Inflammatory macrophage (primary cell): ENCODE measurements at regions not wholly inside any gene's neighbourhood (a gene's known extent, or its start where the extent isn't known, plus 50 kb on each side); places are given as distances from the start of the nearest gene placed in this dataset.
"Not testable (repeated sequence)": the region's sequence is repeated elsewhere in the genome, so short reads cannot be mapped to it uniquely, and the experiment has no call there.

Experiments
- DNase-seq, 2 donors: peaks; one replicate each; pipeline ENCODE4 v3.0.0-alpha.2; 2020 to 2022

DNA sequence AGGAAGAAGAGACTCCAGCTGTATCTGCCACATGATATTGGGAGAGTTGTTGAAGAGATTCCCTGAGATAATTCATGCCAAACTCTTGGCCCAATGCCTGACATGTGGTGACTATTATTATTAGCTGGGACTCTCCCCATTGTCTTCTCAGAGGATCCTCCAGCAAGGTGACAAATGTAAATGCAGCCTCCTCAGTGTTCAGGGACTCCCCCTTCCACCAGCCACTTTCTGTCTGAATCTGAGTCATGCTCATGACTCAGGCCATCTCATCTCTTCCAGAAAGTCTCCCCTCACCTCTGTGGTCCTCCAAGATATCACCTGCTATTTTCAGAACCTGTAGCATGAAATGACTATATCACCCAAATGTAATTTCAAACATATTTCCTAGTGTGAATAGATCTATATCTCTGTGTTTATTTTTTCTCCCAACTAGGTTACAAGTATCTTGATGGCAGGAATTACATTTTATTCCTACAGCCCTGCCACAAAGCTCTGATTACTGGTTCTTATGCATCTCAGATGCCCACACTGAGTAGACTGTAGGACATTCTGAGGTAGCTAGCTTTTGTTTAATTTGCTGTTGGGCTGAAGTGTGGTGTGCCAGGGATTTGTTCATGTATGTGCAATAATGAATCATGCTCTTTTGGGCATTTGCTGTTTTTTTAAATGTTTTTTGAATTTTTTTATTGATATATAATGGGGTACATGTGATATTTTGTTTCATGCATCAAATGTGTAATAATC, 126.6 kb upstream of the IL12B start:
- peak; percentile 44 to 66 for DNase-seq

DNA sequence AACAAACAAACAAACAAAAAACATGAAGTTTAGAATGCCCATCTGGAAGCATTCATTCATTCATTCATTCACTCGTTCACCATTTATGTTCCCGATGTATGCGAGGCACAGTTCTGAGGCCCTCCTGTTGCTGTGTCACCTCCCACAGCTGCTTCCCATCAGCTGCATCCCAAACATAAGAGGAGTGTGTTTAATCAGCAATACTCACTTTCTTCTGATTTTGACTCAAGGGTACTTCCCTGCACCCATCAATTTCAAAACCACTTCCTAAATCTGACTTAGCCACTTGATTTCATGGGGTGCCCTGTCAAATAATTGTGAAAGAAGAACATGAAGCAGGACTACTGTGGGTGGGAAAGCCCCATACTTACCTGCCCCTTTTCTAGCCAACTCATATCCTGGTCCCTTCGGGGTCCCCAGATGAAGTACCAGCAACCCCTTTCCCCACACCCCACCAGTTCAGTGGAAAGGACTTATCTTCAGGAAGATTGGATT, 128.0 kb upstream of the IL12B start:
- peak; percentile 75 to 78 for DNase-seq

DNA sequence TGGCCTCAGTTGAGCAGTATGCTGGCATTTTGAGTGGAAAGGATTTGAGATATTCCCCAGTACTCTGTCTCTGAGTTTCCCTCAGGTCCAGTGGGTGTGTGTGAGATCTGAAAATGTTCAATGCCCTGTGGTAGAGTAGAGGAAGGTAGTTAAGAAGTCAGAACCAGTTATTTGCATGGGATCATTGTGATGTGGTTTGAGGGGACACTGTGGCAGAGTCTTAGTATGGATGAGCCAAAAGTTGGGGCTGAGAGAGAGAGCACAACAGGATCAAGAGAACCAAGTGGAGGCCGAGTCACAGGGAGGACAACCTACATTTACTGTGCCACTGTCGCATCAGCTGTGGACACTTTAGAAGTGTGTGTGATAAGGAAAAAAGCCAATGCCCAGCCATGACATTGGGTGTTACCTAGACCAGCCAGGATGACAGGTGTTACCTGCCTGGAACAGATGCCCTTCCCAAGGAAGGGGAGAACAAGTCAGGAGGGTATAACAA, 128.9 kb upstream of the IL12B start:
- no peak for DNase-seq

DNA sequence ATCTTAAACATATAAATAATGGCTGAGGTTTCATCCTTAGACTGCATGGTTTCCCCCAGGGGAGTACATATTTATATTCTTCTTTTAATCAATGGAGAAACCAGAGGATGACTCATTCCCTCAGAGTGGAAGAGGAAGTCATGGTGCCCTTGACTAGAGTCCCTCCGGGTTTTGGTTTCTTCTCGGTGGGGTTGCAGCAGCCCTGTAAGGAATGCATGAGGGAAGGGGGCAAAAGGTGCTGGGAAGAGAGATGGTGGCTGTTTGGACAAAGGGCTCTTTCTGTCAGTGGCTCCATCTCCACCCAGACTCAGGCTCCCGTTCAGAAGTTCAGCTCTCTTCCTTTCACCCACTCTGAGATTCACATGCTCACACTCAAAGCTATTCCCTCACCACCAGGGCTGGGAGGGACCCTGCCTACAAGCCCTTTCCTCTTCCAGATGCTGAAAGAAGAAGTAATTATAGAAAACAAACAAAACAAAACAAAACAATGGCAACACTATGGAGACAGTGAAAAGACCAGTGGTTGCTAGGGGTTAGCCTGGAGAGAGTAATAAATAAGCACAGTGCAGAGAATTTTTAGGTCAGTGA, 129.8 kb upstream of the IL12B start:
- DNase-seq: peak; percentile 74 to 77

DNA sequence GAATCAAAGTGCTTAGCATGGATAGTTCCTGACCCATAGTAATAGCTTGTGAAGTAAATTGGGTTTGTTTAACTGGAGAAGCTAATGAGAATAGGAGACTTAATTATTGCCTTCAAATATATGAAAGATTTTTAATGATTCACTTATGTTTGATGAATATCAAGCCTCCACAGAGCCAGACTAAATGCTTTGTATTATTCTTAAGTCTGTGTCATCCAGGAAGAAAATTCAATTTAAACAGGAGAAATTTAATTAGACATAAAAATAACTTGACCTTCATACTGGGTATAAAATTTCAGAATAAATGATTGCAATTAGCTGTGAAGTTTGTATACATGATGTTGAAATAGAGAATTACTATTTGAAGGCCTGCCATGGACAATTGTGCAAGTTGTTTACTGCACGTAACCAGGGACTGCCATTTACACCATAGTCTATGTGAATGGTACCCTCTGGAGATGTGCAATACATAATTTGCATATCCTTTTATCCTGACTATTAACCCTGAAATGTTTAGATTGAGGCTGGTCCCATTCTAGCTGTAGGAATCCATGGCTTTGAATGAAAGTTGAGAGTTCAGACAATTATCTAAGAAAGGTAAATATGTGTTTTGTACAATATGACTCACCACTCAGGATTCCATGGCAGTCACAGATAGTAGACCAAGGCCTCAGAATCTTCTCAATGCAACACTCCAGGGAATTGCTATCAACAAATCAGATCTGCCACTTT, 133.5 kb upstream of the IL12B start:
- DNase-seq: no peak

DNA sequence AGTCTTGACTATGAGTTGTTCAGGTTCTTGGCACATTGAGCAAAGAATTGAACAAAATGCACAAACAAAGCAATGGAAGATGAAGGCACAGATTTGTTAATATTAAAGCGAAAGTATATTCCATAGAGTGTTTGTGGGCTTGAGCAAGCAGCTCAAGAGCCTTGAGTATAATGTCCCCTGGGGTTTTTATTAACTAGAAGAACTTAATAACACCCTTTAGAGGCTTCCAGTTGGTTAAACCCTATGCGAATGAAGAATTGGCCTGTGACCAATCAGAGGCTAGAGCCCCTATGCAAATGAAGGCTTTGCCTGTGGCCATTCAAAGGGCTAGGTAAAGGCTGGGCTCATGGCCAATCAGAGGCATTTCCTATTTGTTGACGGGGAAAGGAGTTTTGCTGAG, 135.3 kb upstream of the IL12B start:
- DNase-seq: no peak

DNA sequence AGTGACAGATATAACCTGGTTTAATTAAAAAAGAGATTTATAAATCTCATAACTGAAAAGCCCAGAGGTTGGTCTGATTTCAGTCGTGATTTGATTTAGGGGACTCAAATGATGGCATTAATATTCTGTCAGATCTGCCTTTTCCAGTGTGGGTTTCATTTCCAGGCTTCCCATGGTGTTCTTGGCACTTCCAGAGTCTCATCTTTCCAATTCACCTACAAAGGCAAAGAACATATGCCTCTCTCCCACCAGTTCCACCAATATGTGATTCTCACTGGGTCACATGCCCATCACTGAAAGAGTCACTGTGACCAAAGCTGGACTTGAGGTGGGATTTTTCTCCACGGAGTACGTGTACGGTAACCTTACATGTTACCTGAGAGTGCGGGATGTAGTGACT, 137.4 kb upstream of the IL12B start:
- no peak for DNase-seq

DNA sequence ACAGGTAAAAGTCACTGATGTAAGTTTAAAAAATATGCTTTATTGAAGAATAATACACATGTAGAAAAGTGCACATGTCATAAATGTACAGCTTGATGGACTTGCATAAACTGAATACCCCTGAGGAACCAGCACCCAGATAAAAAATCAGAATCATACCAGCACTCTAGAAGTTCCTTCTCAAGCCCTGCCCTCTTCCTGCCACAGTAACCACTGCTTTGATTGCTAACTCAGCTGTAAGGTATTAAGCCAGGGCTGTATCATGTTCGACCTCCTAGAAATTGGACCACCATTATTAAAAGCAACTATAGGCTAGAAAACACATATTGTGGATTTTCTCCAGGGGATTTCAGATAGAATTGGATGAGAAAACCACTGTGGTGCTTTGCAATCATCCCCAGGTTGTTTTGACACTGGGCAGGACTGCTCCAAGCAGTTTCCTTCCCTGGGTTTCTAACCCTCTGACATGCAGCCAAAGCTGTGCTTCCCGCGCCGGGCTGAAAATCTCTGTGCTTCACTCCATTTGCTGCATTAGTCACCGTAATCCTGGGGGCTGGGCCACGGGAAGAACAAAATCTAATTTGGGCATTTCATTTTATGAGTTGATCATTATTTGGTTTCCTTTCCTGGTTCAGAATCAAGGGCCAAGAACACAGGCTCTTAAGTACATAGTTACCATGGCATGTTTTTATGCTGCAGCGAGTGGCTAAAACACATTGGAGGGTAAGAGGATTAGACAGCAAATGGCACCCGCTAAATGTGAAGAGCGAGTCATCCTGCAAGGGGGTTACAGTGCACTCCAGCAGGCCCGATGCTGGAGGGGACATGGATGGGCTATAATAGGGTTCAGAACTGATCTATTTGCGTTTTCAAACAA, 139.4 kb upstream of the IL12B start:
- no peak for DNase-seq

DNA sequence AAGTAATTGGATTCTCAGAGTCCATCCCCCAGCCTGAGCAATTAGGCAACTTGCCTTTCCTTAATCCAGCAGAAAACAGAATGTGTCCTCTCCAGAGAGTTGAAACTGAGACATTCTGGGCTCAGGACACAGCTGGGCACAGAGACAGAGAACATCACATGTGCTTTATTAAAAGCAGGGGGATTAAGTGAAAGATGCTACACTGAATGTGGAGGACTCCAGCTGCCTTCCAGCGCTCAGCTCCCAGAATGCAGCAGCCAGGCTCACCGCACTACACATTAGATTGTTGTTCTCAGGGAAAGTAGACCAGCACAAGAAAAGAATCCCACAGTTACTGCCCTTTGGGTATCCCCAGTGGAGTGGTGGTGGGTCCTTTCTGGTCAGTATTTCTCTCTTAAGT, 141.6 kb upstream of the IL12B start:
- DNase-seq: no peak

DNA sequence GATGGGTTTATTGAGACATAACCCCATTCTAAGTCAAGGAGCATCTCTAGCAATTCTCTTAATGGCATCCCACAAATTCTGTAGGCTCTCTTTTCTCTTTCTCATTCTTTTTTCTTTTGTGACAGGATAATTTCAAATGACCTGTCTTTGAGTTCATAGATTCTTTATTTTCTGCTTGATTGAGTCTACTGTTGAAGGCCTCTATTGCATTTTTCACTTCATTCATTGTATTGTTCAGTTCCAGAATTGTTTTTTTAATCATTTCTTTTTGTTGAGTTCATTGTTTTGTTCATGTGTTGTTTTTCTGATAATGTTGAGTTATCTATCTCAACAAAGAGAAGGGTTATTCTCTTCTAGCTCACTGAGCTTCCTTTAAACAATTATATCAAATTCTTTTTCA, 144.7 kb upstream of the IL12B start:
- DNase-seq: no peak

DNA sequence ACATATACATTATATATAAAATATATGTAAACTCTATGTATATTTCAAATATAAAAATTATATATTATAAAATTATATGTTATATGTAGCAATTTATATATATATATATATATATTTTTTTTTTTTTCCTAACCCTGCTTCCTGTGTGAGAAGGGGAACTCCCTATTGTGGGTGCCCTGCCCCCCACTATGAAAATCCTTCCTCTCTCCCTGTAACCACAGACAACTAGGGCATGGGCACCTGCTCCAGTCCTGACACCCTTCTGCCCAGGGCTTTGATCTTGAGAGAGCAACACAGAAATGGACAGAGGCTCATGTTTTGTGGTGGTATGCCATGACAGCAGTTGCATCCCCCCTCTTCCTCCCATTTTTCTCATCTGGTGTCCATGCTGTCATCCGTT, 148.7 kb upstream of the IL12B start:
- peak in 1 of 2 donors; percentile 21 for DNase-seq

DNA sequence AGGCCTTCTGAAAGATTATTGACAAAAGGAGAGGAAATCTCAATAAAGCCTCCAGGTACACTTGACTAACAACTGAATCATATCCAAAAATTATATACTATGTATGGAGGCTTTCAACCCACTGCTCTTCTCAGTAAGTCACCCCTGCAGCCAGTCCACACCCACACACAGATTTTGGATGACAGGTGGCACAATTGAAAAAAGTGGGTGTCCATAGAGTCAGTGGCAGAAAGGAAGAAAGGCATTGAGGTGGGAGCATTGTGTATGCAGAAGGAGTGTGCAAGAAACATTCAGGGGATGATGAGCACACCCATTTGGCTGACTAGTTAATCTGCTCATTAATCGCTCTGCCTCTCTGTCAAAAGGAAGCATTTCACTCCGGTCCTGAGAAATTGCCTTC, 150.6 kb upstream of the IL12B start:
- no peak for DNase-seq

DNA sequence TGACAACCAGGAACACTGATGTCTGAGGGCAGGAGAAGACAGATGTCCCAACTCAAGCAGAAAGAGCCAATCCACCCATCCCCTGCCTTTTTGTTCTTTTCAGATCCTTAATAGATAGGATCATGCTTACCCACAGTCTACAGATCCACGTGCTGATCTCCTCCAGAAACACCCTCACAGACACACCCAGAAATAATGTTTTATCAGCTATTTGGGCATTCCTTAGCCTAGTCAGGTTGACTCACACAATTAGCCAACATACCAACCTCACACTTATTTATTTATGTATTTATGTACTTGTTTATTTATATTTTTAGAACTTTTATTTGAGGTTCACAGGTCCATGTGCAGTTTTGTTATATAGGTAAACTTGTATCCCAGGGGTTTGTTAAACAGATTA, 151.5 kb upstream of the IL12B start:
- DNase-seq: no peak

DNA sequence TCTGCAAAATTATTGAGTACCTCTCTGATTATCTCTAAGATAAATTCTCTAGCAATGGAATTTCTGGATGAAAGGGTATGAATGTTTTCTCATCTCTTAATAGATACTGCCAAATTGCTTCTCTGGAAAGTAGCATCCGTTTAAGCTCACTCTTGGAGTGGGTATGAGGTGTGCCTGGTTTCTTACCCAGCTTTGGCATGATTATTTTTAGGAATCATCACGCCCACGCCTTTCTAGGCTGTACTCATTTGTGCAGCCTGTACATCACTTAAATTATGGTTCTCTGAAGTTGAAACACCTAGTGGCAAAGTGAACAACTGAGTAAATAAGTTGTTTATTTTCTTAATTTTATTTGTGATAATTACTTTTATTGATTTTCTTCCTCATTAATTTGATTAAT, 156.5 kb upstream of the IL12B start:
- DNase-seq: no peak

DNA sequence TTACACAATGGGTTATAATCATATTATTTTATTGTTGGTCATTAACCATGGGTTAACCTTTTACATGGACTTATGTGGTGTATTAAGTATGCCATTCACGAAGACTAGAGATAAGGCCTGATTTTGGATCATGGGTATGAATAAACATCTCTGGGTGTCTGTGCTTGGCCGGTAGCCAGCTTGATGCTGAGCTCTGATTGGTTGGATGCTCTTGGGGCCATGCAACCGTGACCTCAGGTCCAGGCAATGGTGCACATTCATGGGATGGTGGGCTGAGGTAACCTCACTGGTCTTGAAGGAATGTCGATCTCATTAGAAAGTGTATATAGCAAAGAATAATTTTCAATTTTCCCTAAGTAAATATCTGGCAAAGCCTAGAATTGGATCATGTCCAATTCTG, 158.2 kb upstream of the IL12B start:
- no peak for DNase-seq

DNA sequence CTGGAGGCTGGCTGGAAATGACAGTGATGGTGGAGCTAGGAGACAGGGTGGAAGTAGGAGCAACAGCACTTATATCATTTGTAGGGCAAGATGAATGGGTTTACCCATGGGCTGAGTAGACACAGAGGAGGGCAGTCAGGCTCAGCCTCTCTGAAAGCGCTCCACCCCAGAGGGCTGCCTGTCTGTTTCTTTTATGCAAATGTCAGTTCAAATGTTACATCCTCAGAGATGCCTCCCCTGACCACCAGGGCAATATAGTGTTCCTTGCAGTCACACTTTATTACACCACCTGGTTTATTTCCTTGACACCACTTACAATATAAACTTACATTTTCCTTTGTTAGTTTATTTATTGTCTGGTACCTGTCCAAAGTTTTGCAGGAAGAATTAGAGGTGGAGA, 159.5 kb upstream of the IL12B start:
- DNase-seq: no peak

DNA sequence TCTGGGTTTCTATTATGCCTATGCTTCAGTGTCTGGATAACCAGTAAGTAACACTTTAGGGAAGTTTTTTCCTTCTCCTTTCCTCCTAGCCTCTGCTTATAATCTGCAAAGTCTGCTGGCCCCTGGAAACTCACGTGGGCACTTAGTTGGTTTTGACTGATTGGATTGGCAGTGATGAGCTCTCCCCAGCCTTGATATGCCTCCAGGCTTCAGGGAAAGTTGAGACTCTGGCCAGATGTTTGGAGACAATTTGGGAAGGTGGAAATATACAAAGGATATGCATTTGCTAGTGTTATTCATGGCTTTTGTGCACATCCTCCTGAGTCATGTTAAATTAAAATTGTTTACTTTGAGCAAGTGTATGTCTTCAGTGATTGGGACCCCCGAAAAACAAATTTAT, 160.2 kb upstream of the IL12B start:
- no peak for DNase-seq

DNA sequence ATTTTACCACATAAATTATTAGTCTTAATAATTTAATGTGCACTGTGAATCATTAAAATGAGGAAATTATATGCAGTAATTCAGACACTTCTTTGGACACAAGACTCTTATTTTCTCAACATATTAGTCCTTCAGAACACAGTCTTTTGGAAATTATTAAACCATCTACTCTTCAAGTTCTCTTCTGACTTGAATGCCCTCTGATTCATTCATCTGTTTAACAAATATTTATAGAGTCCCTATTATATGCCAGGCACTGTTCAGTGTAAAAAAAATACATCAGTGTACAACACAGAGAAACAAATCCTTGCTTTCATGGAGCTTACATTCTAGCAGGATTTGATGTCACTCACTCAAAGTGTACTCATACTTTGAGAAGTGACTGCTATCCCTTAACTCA, 163.4 kb upstream of the IL12B start:
- no peak for DNase-seq

DNA sequence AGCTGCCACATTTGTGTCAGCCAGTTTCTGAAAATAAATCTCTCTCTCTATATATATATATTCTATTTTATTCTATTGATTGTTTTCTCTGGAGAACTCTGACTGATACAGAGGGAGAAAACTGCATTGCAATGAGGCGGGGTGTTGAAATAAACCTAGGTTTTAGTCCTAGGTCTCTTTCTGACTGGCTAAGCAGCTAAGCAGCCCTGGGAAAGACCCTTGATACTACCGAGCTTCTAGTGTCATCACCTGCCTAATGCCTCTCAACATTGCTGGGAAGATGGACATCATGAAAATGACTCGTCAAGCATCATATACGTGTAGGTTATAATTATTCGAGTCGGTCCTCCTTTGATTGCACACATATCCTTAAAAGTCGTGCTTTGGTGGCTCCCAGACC, 166.5 kb upstream of the IL12B start:
- DNase-seq: no peak

DNA sequence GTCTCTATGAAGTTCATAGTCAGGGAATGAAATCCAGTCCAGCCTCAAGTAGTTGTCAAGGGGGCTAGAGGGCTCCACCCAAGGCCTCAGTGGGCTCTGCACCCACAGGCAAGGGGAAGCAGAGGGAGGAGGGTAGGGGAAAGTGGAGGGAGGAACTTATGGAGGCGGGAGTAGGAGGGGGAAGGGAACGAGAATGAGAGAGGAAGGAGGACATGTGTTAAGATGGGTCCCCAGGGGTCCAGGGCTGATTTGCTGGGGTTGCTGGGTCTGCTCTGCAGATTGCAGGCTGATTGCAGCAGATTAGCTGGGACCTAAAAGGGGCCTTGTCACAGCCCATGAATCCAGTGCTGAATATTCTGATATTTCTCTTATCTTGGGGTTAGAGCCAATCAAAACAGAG, 166.9 kb upstream of the IL12B start:
- no peak for DNase-seq

DNA sequence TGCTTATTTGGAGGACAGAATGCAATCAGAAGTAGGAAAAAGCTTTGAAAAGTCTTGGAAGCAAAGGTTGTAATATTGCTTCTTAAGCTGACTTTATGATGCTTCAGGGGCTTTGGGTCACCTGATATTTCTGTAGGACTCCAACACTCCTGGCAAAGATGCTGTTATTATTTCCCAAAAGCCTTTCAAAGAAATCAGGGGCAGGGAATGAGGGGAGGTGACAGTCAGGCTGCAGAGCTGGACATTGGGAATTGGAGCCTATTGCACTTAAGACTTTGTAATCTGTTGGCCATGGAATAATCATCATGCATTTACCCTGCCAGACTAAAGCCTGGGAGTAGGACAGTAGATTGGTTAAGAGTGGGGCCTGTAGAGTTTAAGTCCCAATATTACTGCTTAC, 168.3 kb upstream of the IL12B start:
- DNase-seq: no peak

DNA sequence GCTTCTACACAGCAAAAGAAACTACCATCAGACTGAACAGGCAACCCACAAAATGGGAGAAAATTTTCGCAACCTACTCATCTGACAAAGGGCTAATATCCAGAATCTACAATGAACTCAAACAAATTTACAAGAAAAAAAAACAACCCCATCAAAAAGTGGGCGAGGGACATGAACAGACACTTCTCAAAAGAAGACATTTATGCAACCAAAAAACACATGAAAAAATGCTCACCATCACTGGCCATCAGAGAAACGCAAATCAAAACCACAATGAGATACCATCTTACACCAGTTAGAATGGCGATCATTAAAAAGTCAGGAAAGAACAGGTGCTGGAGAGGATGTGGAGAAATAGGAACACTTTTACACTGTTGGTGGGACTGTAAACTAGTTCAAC, 171.8 kb upstream of the IL12B start:
- not testable (repeated sequence) for DNase-seq

DNA sequence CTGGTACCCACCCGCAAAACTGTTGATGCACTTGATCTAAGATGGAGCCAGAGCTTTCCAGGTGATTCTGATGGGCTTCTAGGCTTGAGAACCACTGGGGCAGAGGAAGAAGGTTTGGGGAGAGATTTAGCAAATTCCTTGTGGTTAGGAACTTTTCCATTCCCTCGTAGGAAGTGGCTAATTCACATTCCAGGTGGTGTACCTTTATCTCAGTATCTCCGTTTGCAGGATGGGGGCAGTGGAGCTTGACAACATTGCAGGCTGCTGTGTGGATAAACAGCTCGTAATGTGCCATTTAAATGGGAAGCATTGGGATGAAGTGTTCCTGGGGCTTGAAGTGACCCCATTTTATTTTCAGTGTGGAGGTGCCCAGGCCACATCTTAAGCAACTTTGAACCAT, 172.9 kb upstream of the IL12B start:
- no peak for DNase-seq
